Gastroesophageal sphincter (tissue), 4 donors: ENCODE measurements at regions not wholly inside any gene's neighbourhood (a gene's known extent, or its start where the extent isn't known, plus 50 kb on each side); places are given as distances from the start of the nearest gene placed in this dataset.
"Not testable (repeated sequence)": the region's sequence is repeated elsewhere in the genome, so short reads cannot be mapped to it uniquely, and the experiment has no call there.

Source experiments
- ATAC-seq: fragments of 150-250 bp; one replicate; pipeline ENCODE4 v1.9.1; 2016; ENCODE audit warnings: mild to moderate bottlenecking, moderate library complexity
- H3K27ac ChIP-seq, 4 donors: fragments of 200-600 bp; sonication (generic) in 3 of 4; 1 replicate in 3 of 4; 2 replicates in 1 of 4; pipeline ENCODE4 v1.5.1; 2016 to 2019
- H3K27me3 ChIP-seq: fragments of 200-600 bp; sonication (generic); one replicate; pipeline ENCODE4 v1.5.1; 2019
- H3K36me3 ChIP-seq, 2 donors: fragments of 200-600 bp; sonication (generic); one replicate each; pipeline ENCODE4 v1.5.1; 2019; ENCODE audit warnings: control low read depth in 1 of 2
- H3K4me1 ChIP-seq, 3 donors: fragments of 200-600 bp; sonication (generic); 1 replicate in 2 of 3; 2 replicates in 1 of 3; pipeline ENCODE4 v1.5.1; 2016 to 2019; ENCODE audit warnings: control low read depth in 2 of 3
- H3K4me3 ChIP-seq, 2 donors: fragments of 200-600 bp; sonication (generic); one replicate each; pipeline ENCODE4 v1.5.1; 2019; ENCODE audit warnings: mild to moderate bottlenecking in 1 of 2, moderate library complexity in 1 of 2
- H3K9me3 ChIP-seq, 3 donors: fragments of 200-600 bp; sonication (generic); one replicate each; pipeline ENCODE4 v1.5.1; 2017 to 2019; ENCODE audit warnings: control low read depth in 2 of 3
- EP300 ChIP-seq: sonication (generic); formaldehyde crosslinking; IDR thresholded peaks from one replicate; pipeline ENCODE4 v1.6.1; 2017; ENCODE audit warnings: antibody characterized with exemption, mild to moderate bottlenecking
- POLR2A ChIP-seq, 2 donors: fragments of 450-650 bp; IDR thresholded peaks; one replicate each; pipeline ENCODE4 v1.6.1; 2017; ENCODE audit warnings: antibody characterized with exemption in 2 of 2, mild to moderate bottlenecking in 2 of 2, moderate library complexity in 1 of 2
- POLR2AphosphoS5 ChIP-seq: sonication (generic); formaldehyde crosslinking; IDR thresholded peaks from one replicate; pipeline ENCODE4 v1.6.1; 2017; ENCODE audit warnings: antibody characterized with exemption
- WGBS, 2 donors: methylation state at CpG; one replicate each; pipeline ENCODE4 v1.1.5; 2018; ENCODE audit warnings: low coverage in 1 of 2; 5-methylcytosine and 5-hydroxymethylcytosine counted together
- TF ChIP-seq, protein P1 (sequence below), 4 experiments: fragments of 200-600 bp in 2 of 4; fragments of 450-650 bp in 2 of 4; sonication (generic) in 1 of 4; IDR thresholded peaks; one replicate each; pipeline ENCODE4 v1.5.1; 2017 to 2019; ENCODE audit warnings: antibody characterized with exemption in 4 of 4, mild to moderate bottlenecking in 2 of 4, moderate library complexity in 2 of 4

DNA sequence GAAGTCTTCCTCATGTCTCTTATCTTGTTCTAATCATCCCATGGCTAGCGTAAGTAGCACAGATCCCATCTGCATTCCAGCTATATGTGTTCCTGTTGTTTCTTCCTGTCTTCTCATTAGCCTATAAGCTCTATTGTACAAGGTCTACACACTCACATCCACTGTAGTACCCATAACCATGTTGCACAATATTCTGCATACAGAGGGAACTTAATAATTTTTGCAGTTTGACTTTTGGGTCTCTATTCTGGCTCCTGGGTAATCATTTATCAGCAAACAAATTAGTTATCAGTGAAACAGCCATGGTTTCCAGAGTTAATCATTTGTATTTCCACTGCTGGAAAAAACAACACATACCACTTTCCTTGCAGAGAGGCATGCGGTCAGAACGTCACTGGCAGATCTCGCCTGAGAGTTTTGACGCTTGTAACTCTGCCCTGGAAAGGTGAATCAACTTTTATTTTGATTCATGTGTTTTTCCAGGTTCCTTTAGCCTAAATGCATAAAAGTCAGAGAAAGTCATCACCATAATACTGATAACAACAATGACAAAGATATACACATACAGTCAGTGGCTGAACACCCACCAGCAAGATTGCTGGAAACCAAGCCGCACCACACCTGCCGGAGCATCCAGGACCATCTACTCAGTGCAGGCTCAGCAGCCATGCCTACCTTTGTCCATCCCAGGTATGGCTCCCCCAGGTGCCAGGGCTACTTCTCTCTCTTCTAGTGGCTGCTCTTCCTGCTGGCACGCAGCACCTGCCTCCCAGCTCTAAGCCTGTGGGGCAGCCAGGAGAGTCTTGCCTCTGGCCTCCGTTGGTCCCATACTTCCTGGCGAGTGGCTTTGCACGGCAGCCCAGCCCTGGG, 158.2 kb downstream of the QRSL1 start:
- ATAC-seq = no peak
- no peak overlapping the region for H3K27ac ChIP-seq
- no peaks in the 10 kb centered on the region for H3K27me3 ChIP-seq
- WGBS, 2 donors = 70 to 71% methylated on average over 6 to 9 of the region's 11 CpGs
- TF ChIP-seq POLR2AphosphoS5 (no peak), POLR2A (IDR thresholded peaks at IDR 0.05) (no peak), EP300 (no peak)
- TF ChIP-seq, protein P1, sequence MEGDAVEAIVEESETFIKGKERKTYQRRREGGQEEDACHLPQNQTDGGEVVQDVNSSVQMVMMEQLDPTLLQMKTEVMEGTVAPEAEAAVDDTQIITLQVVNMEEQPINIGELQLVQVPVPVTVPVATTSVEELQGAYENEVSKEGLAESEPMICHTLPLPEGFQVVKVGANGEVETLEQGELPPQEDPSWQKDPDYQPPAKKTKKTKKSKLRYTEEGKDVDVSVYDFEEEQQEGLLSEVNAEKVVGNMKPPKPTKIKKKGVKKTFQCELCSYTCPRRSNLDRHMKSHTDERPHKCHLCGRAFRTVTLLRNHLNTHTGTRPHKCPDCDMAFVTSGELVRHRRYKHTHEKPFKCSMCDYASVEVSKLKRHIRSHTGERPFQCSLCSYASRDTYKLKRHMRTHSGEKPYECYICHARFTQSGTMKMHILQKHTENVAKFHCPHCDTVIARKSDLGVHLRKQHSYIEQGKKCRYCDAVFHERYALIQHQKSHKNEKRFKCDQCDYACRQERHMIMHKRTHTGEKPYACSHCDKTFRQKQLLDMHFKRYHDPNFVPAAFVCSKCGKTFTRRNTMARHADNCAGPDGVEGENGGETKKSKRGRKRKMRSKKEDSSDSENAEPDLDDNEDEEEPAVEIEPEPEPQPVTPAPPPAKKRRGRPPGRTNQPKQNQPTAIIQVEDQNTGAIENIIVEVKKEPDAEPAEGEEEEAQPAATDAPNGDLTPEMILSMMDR (IDR thresholded peaks at IDR 0.05) = no peak
- no peaks in the 10 kb centered on the region for H3K36me3 ChIP-seq
- H3K4me3 ChIP-seq = no peak overlapping the region
- H3K9me3 ChIP-seq = no peaks in the 10 kb centered on the region
- no peaks in the 10 kb centered on the region for H3K4me1 ChIP-seq

GRCh38 chr6:106785298-106785697, 155.9 kb downstream of the QRSL1 start:
- Histone ChIP-seq H3K27ac (no peak overlapping the region), H3K4me3 (no peak overlapping the region), H3K36me3 (no peaks in the 10 kb centered on the region), H3K4me1 (no peaks in the 10 kb centered on the region), H3K27me3 (peaks cover 3% of the 10 kb centered on the region), H3K9me3 (peaks cover 0 to 7% (median 0%) of the 10 kb centered on the region in 3 donors)
- TF ChIP-seq POLR2A (IDR thresholded peaks at IDR 0.05) (no peak), EP300 (no peak), POLR2AphosphoS5 (no peak)
- TF ChIP-seq, protein P1 (IDR thresholded peaks at IDR 0.05) = no peak
- WGBS, 2 donors = 77 to 83% methylated on average over 1 to 4 of the region's 4 CpGs
- no peak for ATAC-seq

DNA sequence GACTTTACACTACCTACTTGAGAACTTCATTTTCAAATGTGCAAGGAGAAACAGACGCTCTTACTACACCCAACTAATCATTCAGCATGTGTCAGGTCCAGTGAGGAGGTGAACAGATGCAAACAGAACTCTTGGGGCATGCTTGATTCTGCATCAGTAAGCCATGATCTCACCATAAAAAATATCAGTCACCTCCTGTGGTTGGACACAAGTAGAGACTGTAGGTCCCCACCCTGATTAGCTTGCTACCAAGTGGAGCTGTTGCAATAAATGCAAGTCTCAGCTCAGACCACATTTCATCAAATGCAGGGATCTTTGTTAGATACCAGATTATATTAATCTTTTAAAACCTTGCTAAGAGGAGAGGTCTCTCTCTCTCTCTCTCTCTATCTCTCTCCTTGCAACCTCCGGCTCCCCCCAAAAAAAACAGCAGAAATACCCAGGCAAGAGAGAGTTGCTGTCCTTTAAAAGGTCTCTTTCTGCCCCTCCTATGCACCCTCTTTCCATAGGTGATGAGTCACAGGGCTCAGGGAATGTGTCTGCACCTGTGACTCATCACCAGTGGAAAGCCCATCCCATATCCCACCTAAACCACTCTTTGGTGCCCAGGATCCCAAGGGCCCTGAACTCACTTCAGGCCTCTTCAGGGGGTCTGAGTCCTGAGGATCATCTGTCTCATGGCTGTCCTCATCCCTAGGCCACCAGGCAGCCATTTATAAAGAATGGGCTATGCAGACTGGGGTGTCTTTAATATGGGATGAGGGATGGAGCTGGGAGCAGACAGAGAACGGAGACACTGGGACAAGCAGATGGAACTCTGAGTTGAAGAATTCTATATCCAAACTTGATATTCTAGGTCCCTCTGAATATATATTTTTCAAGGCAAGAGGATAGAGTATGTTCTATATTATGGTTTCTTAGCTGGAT, 154.5 kb downstream of the QRSL1 start:
- Histone ChIP-seq H3K27ac (no peak overlapping the region), H3K36me3 (no peaks in the 10 kb centered on the region), H3K4me1 (no peaks in the 10 kb centered on the region), H3K4me3 (no peak overlapping the region), H3K9me3 (peaks cover 0 to 11% (median 0%) of the 10 kb centered on the region in 3 donors), H3K27me3 (peaks cover 3% of the 10 kb centered on the region)
- TF ChIP-seq, protein P1 (IDR thresholded peaks at IDR 0.05) = no peak
- no peak for TF ChIP-seq EP300
- no peak for TF ChIP-seq POLR2AphosphoS5
- TF ChIP-seq POLR2A (IDR thresholded peaks at IDR 0.05) = no peak
- ATAC-seq = no peak
- WGBS, 2 donors = 64 to 86% methylated on average over 3 of the region's 3 CpGs

- TF ChIP-seq POLR2AphosphoS5 (no peak), EP300 (no peak), POLR2A (IDR thresholded peaks at IDR 0.05) (no peak)
- TF ChIP-seq, protein P1 (IDR thresholded peaks at IDR 0.05) = no peak
- H3K4me1 ChIP-seq = no peaks in the 10 kb centered on the region
- peaks cover 3% of the 10 kb centered on the region for H3K27me3 ChIP-seq
- H3K9me3 ChIP-seq = peaks cover 0 to 11% (median 0%) of the 10 kb centered on the region in 3 donors
- ATAC-seq = no peak
- H3K4me3 ChIP-seq = no peak overlapping the region
- H3K36me3 ChIP-seq = no peaks in the 10 kb centered on the region
- no peak overlapping the region for H3K27ac ChIP-seq
- 39 to 42% methylated on average over 8 to 13 of the region's 13 CpGs for WGBS, 2 donors
These were observed 153.3 kb downstream of the QRSL1 start for GRCh38 chr6:106782536-106783285.

- H3K4me3 ChIP-seq, ATAC-seq, H3K4me1 ChIP-seq, H3K36me3 ChIP-seq, H3K27ac ChIP-seq, H3K27me3 ChIP-seq: not testable (repeated sequence)
- peaks cover 0 to 11% (median 0%) of the 10 kb centered on the region in 3 donors for H3K9me3 ChIP-seq
These were observed 150.2 kb downstream of the QRSL1 start for GRCh38 chr6:106779552-106779951.
